Coronary artery (tissue), 2 donors: ENCODE measurements at regions not wholly inside any gene's neighbourhood (a gene's known extent, or its start where the extent isn't known, plus 50 kb on each side); places are given as distances from the start of the nearest gene placed in this dataset.

Source experiments
- DNase-seq: peaks from one replicate; pipeline ENCODE4 v3.0.0-alpha.2; 2017; ENCODE audit warnings: low spot score
- H3K27ac ChIP-seq, 2 donors: fragments of 200-600 bp; sonication (generic); one replicate each; pipeline ENCODE4 v1.5.1; 2016 to 2019
- H3K4me3 ChIP-seq: fragments of 200-600 bp; sonication (generic); 2 replicates; pipeline ENCODE4 v1.5.1; 2016; ENCODE audit warnings: mild to moderate bottlenecking, moderate library complexity
- CTCF ChIP-seq: fragments of 200-600 bp; sonication (generic); IDR thresholded peaks from one replicate; pipeline ENCODE4 v1.5.1; 2019; ENCODE audit warnings: antibody characterized with exemption

- no peak overlapping the region for H3K4me3 ChIP-seq
- TF ChIP-seq CTCF, result no peak
- DNase-seq, result no peak
- H3K27ac ChIP-seq, result no peak overlapping the region
Observed at GRCh38 chr16:86432048-86432447, 78.3 kb upstream of the FOXF1 start.

GRCh38 chr16:86432691-86433090 lies 77.6 kb upstream of the FOXF1 start:
- no peak for TF ChIP-seq CTCF
- no peak for DNase-seq
- Histone ChIP-seq H3K27ac (no peak overlapping the region), H3K4me3 (no peak overlapping the region)

- TF ChIP-seq CTCF, result no peak
- H3K4me3 ChIP-seq, result no peak overlapping the region
- no peak overlapping the region for H3K27ac ChIP-seq
- no peak for DNase-seq
Observed at GRCh38 chr16:86436466-86437185, 73.7 kb upstream of the FOXF1 start.

GRCh38 chr16:86437348-86437747 lies 73.0 kb upstream of the FOXF1 start:
- TF ChIP-seq CTCF, result no peak
- no peak for DNase-seq

GRCh38 chr16:86442703-86443102 lies 67.6 kb upstream of the FOXF1 start:
- Histone ChIP-seq H3K27ac (no peak overlapping the region), H3K4me3 (no peak overlapping the region)
- DNase-seq, result no peak
- no peak for TF ChIP-seq CTCF

More at GRCh38 chr16:86437348-86437747, 73.0 kb upstream of the FOXF1 start:
- Histone ChIP-seq H3K4me3 (no peak overlapping the region), H3K27ac (no peak overlapping the region)

GRCh38 chr16:86443508-86444147 lies 66.7 kb upstream of the FOXF1 start:
- Histone ChIP-seq H3K27ac (no peak overlapping the region), H3K4me3 (no peak overlapping the region)
- no peak for TF ChIP-seq CTCF
- DNase-seq, result no peak

- Histone ChIP-seq H3K4me3 (no peak overlapping the region), H3K27ac (no peak overlapping the region)
- DNase-seq, result no peak
- no peak for TF ChIP-seq CTCF
Observed at GRCh38 chr16:86444261-86444660, 66.1 kb upstream of the FOXF1 start.
